ENCODE measurements at regions not wholly inside any gene's neighbourhood (a gene's known extent, or its start where the extent isn't known, plus 50 kb on each side); places are given as distances from the start of the nearest gene placed in this dataset.
"Not testable (repeated sequence)": the region's sequence is repeated elsewhere in the genome, so short reads cannot be mapped to it uniquely, and the experiment has no call there.

DNA sequence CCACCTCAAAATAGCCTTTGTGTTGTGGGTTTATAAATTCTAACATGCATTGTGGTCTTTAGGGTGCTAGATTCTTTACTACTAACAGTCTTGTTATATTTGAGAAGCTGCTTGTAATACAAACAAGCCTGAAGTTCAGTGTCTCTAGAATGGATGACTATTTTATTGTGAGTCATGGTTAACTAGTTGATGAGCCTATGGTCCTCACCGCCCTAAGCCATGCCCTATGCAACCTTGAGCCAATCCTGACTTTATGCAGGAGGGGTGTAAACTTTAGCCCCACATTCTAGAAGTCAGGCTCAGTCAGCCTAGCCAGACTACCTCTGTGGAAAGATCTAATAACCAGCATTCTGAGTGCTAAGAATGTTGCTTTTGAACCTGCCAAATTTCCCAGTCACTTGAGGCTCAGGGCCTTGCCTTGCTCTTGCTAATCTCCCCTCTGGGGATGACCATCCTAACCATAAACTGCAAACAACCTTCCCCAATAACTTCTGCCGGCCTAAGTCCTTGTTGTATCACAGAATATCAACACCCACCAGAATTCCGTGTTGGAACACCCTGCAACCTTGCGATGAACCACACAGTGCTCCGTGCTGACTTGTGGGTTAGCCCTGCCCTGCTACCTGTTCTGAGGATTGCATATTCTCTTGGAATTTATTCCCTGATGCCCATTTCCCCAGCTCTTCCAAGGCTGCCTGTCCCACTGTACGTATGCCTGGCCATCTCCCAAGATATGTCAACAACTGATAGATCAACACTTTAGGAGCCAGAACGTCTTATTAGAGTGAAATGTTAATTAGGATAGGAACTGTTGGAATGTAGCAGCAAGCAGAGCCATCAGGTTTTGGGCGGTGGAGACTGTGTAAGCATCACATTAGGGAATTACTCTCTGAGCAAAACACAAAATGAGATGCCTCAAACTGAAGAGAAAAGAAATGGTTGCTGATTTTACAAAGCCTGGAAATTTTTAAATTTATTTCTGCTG is 71.7 kb upstream of the CEP85L start:
- no peak for DNase-seq (ENCODE audit: missing footprints)
- ATAC-seq = no peak
- intact Hi-C loops (cut with DNase I) = no loop called here

GRCh38 chr6:118720125-118720473 is 68.7 kb upstream of the CEP85L start:
- intact Hi-C loops (cut with DNase I) = no loop called here
- DNase-seq (ENCODE audit: missing footprints) (no peak), ATAC-seq (no peak)

DNA sequence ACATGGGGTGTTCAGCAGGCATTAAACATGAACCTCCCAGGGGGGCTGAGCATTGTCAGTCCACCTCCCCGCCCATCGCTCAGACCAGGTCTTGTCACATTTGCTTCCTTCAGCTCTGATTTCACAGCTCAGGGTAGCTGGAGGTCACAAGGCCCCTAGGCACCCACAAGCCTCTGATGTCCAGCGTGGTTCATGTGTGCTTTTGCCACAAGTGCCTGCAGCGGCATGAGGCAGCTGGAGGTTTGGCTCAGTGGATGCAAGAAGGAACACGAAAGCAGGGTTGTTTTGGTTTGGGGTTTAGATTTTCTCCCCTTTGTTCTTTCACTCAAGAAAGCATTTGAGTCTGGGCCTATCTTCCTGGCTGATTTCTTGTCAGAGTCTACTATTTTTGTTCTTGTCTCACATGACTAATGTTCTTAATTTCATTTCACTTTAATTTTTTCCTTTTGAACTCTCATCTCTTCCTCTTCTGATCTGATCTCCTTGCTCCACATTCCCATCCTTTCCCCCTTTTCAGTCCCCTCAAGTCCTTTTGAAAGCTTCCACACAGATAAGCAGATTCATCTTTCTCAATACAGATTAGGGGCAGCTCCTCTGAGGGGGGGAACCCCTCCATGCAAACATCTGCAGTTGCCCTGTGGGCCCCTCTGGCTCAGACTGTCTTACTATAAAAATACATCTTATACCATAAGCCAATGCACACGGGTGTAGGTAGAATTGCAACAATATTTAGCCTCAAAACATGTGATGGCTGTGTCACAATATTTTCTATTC is 68.1 kb upstream of the CEP85L start:
- ATAC-seq = no peak
- no peak for DNase-seq (ENCODE audit: missing footprints)
- intact Hi-C loops (cut with DNase I) = no loop called here

DNA sequence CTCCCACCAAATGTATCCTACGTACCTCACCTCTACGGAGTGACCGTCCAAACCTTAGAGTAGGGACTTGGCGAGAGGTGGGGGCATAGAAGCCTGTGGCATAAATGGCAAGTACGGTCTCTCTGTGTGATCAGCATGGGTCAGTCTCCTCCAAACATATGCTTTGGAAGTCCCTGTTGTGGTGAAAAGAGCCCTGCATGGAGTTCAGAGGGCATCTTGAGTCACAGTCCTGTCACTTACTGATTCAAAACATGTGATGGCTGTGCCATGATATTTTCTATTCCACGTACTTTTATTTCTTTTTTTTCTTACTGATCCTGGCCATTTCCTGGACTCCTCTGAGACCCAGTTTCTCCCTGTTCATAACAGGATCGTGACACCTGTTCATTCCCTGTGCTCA is 67.5 kb upstream of the CEP85L start:
- no peak for ATAC-seq
- intact Hi-C loops (cut with DNase I) = no loop called here
- no peak for DNase-seq (ENCODE audit: missing footprints)

DNA sequence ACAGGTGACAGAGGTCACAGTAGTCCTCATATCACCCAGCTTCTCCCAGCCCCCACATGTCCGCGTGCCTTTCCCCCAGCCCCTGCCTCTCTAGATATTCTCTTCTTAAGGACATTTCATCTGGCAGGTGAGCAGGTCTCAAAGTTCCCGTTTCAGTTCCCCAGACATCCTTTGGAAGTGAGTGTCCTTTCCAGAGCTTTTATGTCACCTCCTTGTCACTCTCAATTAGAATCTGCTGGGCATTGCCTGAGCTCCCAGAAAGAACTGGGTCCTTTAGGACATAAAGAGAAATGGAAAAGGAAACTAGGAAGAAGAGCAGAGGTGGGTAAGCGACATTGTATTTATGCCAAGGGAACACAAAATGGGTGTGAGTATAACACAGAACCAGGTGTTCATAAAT is 66.9 kb upstream of the CEP85L start:
- intact Hi-C loops (cut with DNase I) = no loop called here
- ATAC-seq (no peak), DNase-seq (ENCODE audit: missing footprints) (no peak)

DNA sequence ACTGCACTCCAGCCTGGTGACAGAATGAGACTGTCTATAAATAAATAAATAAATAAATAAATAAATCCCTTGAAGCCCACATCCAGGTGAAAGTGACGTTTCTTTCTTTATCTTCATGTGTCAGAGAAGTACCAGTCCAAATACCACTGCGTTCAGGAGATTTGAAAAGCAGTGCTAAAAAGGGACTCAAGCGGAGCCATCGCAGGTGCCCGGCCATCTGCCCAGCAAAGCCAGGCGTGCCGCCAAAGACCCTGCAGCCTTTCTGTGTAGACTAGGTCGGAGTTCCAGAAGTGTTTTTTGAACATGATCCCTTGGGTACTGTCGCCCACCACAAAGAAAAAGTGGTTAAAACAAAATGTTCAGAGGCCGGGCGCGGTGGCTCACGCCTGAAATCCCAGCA is 65.7 kb upstream of the CEP85L start:
- no peak for ATAC-seq

DNA sequence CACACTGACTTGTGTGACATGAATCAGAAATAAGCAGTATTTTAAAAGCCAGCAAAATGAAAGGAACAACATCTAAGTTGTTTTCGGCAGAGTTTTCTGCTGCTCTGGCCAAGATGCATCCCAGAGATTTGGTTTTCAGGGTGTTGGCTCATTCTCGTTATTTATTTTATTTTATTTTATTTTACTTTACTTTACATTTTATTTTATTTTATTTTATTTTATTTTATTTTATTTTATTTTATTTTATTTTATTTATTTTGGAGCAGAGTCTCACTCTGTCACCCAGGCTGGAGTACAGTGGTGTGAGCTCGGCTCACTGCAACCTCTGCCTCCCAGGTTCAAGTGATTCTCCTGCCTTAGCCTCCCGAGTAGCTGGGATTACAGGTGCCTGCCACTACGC is 64.5 kb upstream of the CEP85L start:
- ATAC-seq; DNase-seq (ENCODE audit: missing footprints); intact Hi-C loops (cut with DNase I): not testable (repeated sequence)

More for the DNA sequence above, 65.7 kb upstream of the CEP85L start:
- DNase-seq (ENCODE audit: missing footprints) = no peak
- intact Hi-C loops (cut with DNase I) = no loop called here

DNA sequence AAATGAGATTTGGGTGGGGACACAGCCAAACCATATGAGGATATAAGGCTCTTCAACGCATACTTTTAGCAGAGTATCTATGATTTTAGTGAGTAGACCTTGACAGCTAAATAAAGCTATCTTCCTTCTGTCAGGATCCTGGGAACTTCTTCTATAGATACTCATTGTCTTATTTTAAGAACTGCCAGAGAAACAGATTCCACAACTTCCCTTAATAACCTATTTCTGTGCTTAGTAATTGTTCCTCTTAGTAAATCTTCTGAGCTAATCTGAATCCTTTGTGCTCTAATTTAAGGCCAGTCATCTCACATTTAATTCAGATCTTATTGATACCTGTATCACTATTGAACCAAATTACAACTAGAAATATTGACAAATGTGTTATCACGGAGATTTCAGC is 64.0 kb upstream of the CEP85L start:
- no peak for ATAC-seq
- intact Hi-C loops (cut with DNase I) = no loop called here
- DNase-seq (ENCODE audit: missing footprints) = no peak

DNA sequence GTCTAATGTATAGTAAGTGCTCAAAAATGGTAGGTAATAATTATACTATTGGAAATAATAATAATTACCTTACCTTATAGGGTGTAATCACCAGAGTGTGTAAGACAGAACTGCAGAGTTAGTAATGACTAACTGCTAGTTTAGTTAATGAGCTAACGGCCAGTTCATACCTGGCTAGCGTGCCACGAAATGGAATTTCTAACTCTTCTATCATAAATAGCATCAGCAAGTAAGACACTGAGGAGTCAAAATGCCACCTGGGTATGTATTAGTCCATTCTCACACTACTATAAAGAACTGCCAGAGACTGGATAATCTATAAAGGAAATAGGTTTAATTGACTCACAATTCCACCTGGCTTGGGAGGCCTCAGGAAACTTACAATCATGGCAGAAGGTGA is 63.4 kb upstream of the CEP85L start:
- ATAC-seq (no peak), DNase-seq (ENCODE audit: missing footprints) (no peak)
- intact Hi-C loops (cut with DNase I) = no loop called here

DNA sequence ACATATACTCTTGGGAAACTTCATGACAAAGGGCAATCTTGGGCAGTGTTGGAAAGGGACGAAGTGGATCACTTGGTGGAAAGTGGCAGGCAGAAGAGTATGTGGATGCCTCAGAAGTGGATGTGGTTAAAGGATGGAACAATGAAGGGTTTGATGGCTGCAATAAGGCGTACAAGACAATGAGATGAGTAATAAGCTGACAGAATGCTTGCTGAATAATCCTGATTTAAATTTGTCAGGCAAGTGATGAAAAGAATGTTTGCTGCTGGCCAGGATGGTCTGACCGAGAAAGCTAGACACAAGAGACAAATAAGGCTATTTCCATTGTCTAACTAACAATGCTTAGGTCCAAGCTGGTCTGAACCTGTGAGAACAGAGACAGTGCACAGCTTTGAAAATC is 61.6 kb upstream of the CEP85L start:
- no peak for DNase-seq (ENCODE audit: missing footprints)
- intact Hi-C loops (cut with DNase I) = no loop called here
- ATAC-seq = no peak

- intact Hi-C loops (cut with DNase I) = no loop called here
- ATAC-seq (no peak), DNase-seq (ENCODE audit: missing footprints) (no peak)
Observed at GRCh38 chr6:118710616-118711015, 59.2 kb upstream of the CEP85L start.

DNA sequence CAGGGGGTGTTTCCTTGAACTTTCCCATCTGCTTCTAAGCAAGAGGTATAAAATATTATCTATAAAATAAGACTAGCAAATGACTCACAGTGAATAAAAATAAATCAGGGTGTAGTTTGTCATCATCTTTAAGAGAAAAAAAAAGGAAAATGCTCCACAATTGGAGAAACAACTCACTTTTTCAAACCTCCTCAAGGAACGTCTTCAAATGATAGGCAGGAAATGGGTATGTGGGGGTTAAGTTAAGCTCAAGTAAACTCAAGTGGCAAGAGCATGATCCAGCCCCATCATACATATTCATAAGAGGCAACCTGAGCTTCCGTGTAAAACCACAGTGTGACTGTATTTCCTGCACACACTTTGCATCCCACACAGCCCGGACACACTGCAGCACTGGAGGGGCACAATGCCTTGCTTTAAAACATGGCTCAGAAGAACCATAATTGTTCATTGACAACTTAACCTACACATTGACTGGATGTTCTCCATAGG is 58.5 kb upstream of the CEP85L start:
- intact Hi-C loops (cut with DNase I) = loop anchor here (5.0 kb wide), 1 partner anchor 43 kb away; no protein-coding TSS in a partner anchor
- no peak for ATAC-seq

GRCh38 chr6:118708744-118709143 is 57.4 kb upstream of the CEP85L start:
- ATAC-seq = no peak
- intact Hi-C loops (cut with DNase I) = loop anchor here (5.0 kb wide), 1 partner anchor 41 kb away; no protein-coding TSS in a partner anchor
- DNase-seq (ENCODE audit: missing footprints) = no peak

More for the DNA sequence above, 58.5 kb upstream of the CEP85L start:
- no peak for DNase-seq (ENCODE audit: missing footprints)

- no peak for DNase-seq (ENCODE audit: missing footprints)
- intact Hi-C loops (cut with DNase I) = loop anchor here (5.0 kb wide), 1 partner anchor 41 kb away; no protein-coding TSS in a partner anchor
- ATAC-seq = no peak
Observed at GRCh38 chr6:118708055-118708454, 56.7 kb upstream of the CEP85L start.

DNA sequence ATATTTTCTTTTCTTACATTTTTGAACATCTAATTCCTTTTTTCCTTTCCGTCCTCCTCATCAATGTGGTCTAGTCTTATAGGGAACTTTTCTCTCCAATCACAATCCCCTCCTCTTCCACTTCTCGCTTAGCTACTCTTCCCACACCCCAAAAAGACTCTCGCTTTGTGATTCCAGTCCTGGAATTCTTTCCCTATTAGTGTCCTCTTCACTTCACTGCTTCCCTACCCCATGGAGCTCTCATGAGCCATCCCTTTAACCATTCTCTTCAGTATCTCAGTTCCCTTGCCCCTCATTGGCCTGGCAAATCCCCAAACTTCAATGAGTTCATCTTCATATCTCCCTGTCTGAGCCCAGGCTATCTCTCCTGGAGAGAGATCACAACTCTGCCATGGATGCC is 55.3 kb upstream of the CEP85L start:
- DNase-seq (ENCODE audit: missing footprints) (no peak), ATAC-seq (no peak)
- intact Hi-C loops (cut with DNase I) = loop anchor here (5.0 kb wide), 1 partner anchor 39 kb away; no protein-coding TSS in a partner anchor

GRCh38 chr6:118705544-118706491 is 54.4 kb upstream of the CEP85L start:
- ATAC-seq (peak; percentile 28), DNase-seq (ENCODE audit: missing footprints) (no peak)
- intact Hi-C loops (cut with DNase I) = loop anchor here (5.0 kb wide), 1 partner anchor 39 kb away; no protein-coding TSS in a partner anchor

DNA sequence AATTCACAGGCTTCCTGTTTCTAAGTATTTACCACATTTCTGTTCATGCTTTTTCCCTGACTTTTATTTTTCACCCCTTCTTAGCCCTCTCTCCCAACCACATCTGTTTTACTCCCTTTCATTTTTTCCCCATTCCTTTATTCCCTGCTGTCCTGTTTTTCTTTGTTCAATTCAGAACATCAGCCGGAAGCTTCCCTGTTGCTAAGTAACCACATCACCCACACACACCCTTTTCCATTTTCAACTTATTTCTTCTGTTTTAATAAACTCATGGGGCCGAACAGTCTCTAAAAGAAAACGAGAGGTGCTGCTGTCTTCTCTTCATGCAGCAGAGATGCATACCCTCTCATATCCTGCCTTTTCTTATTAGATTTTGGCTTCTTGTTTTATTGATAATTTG is 53.5 kb upstream of the CEP85L start:
- intact Hi-C loops (cut with DNase I) = loop anchor here (5.0 kb wide), 1 partner anchor 38 kb away; no protein-coding TSS in a partner anchor
- DNase-seq (ENCODE audit: missing footprints) (no peak), ATAC-seq (no peak)

DNA sequence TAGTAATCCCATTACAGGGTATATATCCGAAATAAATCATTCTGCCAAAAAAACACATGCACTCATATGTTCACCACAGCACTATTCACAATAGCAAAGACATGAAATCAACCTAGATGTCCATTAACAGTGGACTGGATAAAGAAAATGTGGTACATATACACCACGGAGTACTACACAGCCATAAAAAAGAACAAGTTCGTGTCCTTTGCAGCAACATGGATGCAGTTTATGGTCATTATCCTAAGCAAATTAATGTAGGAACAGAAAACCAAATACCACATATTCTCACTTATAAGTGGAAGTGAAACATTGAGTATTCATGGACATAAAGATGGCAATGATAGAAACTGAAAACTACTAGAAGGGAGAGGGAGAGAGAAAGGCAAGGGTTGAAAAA is 49.9 kb upstream of the CEP85L start:
- DNase-seq (ENCODE audit: missing footprints); ATAC-seq; intact Hi-C loops (cut with DNase I): not testable (repeated sequence)

All from Right ventricle myocardium inferior (tissue), 1 donor.